Skeletal muscle cell (primary cell): ENCODE measurements at regions not wholly inside any gene's neighbourhood (a gene's known extent, or its start where the extent isn't known, plus 50 kb on each side); places are given as distances from the start of the nearest gene placed in this dataset.

Experiments
- DNase-seq: peaks from one replicate; pipeline ENCODE4 v3.0.0-alpha.2; 2010; ENCODE audit warnings: low read depth
- H3K4me3 ChIP-seq: 2 replicates; pipeline ENCODE4 v1.5.1; 2011; ENCODE audit warnings: low read depth, mild to moderate bottlenecking, control low read depth, low read length, moderate library complexity

DNA sequence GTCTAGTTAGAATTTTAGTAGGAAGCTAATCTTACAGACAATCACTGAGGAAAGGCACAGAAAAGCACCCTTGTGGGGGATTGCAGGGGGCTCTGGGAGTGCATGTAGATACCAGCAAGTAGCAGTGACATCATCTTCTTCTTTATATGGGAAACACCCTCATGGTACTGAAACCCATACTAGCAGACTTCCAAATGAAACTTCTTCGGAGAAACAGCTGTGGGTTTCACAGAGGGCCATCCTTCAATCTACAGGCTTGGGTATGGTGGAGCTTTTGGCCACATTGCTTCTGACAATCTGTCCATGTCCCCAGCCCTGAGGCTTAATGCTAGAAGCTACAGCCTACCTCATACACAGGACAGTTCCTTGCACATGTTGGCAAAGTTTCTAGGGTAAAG, 165.2 kb upstream of the NFIB start:
- no peak overlapping the region for H3K4me3 ChIP-seq
- no peak for DNase-seq

DNA sequence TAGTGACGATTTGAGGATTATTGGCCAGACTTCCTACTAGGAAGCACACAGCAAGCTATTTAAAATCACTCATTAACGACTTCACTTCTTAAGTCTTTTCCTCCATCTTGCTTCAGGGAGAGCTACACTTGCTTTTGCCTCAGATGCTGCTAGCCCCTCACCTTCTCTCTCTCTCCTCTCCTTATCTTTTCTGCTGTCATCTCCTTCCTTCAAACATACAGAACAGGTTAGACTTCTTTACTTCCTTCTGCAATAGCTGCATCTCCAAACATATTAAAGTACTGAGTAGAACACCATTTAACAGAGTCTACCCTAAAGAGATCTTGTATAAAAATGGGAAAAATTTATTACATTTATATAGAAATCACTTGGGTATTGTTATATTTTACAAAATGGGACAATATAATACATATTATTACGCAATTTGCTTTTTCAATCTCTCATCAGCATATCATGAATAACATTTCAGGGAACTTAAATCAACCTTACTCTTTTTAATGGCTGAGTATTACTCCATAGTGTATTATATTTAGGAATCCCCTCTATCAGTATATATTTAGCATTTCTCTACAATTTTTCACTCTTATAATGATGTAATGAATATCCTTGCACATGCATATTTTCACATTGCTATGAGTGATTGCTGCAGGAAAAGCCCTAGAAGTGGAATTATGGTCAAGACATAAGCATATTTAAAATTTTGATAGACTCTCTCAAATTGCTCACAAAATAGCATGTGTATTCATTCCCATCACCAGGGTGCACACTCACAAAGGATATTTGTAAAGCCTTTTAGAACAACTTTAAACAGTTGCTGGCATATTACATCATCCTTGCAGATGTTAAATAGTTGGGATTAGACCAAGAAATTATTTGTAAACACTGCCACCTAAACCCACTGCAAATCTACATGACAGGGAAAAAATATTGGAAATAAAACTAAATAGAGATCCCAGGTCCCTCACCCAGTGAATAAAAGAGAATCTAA, 164.5 kb upstream of the NFIB start:
- DNase-seq: no peak
- H3K4me3 ChIP-seq: no peak overlapping the region

GRCh38 chr9:14471041-14471440, 157.1 kb upstream of the NFIB start:
- DNase-seq: no peak

GRCh38 chr9:14467675-14468374, 153.9 kb upstream of the NFIB start:
- no peak for DNase-seq
- no peak overlapping the region for H3K4me3 ChIP-seq

More at GRCh38 chr9:14471041-14471440, 157.1 kb upstream of the NFIB start:
- H3K4me3 ChIP-seq: no peak overlapping the region

- no peak overlapping the region for H3K4me3 ChIP-seq
- DNase-seq: no peak
Observed at GRCh38 chr9:14466828-14467227, 152.9 kb upstream of the NFIB start.

DNA sequence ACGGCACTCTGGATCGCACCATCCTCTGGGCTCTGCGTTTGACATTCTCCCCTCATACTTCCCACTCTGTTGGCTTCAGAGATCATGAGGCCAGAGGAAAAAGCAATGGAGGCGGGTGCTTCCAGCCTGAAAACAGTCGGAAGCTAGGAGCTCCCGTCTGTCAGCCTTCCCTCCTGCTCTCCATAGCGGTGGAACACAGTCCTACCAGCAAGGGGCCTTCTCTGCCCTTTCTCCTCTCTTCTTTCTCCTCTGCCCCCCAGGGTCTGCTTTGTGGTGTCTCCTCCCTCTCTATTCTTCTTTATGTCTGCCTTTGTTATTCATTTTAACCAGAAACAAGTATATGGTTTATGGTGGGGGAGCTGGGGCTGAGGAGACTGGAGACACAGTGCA, 152.5 kb upstream of the NFIB start:
- no peak overlapping the region for H3K4me3 ChIP-seq
- no peak for DNase-seq

DNA sequence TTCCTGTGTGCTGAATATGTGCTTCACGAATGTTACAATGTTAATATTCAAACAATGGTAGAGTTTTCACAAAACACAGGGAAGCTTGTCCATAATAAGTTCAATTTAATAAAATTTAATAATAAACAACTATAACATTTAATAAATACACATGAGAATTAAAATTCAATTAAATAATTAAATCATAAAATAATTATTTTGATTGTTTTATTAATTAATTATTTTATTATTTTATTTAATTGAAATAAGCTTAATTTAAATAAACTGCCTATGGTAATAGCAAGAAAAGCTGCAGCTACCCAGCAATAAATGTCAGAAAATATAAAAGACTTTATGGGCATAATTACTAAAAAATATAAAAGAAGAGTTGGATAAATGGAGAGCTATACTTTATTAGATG, 149.0 kb upstream of the NFIB start:
- no peak for DNase-seq

GRCh38 chr9:14455243-14455642, 141.3 kb upstream of the NFIB start:
- no peak overlapping the region for H3K4me3 ChIP-seq
- DNase-seq: no peak

More for the DNA sequence above, 149.0 kb upstream of the NFIB start:
- no peak overlapping the region for H3K4me3 ChIP-seq

- H3K4me3 ChIP-seq: no peak overlapping the region
- DNase-seq: no peak
Observed at GRCh38 chr9:14453286-14453685, 139.3 kb upstream of the NFIB start.

DNA sequence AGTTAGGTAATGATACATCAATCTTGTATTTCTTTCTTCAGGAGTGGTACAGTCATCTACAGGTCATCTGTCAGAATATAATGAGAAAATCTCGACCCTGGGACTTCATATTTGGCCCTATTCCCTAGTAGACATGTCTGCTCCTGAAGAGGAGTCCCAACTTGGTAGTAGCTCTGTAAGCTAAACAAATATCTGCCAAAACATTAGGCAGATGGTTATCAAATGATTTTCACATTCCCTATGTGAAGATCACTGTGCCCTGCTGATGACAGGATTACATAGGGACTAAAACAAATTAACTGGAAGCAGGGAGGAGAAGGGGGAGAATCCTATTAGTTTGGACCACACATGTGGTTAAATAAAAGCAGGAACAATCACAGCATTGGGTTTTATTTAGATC, 138.6 kb upstream of the NFIB start:
- no peak for DNase-seq
- H3K4me3 ChIP-seq: no peak overlapping the region

DNA sequence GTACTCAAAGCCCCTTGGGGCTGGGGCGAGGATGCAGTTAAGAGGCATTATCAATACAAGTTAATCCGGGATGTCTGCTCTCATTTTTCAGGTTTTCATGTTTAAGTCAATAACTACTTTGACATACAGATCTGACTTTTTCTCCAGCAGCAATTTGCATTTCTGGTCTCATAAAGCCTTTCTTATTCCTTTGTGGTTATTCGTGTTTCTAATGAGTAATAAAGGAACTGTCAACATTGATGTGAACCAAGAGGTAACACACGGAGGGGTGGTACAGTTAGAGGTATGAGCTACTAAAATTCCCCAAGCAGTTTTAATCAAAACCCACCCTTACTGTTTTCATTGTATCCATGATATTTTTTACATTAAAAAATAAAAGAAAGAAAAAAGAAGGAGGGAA, 138.0 kb upstream of the NFIB start:
- H3K4me3 ChIP-seq: no peak overlapping the region
- DNase-seq: no peak

DNA sequence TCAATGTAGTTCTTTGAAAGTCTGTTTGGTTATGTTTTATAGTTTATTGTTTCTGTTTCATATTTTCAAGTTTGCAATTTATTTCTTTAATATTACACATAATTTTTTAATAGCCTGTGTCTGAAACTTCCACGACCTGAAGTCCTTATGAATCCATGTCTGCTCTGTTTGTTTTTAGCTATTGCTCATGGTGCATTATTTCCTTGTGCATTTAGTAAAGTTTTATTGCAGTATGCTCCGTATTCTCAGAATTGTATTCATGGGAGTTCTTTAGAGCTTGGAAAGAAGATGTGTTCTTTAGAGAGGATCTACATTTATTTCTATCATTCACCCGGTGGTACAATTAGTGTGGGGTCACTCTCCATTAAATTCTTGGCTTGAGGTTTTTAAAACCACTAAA, 133.2 kb upstream of the NFIB start:
- H3K4me3 ChIP-seq: no peak overlapping the region
- DNase-seq: no peak

GRCh38 chr9:14445946-14446345, 132.0 kb upstream of the NFIB start:
- no peak overlapping the region for H3K4me3 ChIP-seq
- no peak for DNase-seq

DNA sequence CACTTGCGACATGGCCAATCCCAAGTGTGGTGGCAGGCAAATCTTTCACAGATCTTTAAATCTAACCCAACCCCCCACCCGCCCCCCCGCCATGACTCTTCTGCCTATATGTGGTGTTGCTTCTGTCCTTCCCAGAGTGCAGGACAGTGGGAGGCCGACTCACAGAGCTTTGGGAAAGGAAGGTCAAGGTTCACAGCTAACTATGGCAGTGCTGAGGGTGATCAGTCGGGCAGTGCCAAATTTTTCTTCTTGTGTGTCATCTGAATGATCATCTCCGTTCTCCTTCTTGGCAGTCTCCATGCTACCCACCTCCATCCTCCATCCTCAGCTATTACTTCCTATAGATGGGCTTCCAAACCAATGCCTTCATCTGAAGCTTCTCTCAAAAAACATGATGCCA, 129.0 kb upstream of the NFIB start:
- no peak overlapping the region for H3K4me3 ChIP-seq
- DNase-seq: no peak

DNA sequence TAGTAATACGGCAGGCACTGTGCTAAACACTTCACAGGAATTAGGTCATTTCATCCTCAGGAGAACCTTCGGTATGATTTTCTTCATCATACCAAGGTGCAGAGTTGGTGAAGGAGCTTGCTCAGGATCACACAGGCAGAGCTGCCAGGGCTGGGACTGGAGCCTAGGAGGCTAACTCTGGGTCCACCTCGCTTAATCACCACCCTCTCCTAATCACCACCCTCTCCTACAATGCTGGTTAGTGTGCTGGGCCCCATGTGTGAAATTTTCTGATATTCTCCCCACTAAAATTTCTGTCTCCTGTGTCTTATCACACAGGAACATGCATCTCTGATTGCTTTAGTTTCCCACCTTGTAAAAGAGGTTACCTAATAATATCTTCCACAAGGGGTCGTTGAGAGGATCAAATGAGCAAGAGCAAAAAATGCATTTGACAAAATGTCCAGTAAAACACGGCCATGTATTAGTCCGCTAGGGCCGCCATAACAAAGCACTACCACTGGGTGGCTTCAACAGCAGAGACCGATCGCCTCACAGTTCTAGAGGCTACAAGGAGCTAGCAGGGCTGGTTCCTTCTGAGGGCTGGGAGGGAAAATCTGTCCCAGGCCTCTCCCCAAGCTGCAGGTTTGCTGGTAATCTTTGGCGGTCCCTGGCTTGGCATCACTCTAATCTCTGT, 128.2 kb upstream of the NFIB start:
- no peak for DNase-seq
- no peak overlapping the region for H3K4me3 ChIP-seq

DNA sequence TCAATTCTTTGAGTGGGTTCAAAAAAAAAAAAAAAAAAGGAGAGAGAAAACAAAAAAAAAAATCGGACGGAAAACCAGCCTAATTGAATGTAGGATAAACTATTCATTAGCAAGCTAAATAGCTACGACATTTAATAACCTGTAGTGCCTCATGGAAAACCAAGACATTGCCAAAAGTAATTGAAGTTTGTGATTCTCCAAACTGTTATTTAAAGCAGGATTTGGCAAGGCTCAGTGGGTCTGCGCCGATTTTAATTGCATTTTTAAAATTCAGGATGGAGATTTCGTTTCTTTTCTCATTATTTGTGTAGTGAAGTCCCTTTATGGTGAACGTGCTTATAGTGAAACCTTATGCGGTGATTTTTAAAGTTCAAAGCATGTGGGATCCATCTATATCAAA, 127.2 kb upstream of the NFIB start:
- H3K4me3 ChIP-seq: no peak overlapping the region
- DNase-seq: no peak

DNA sequence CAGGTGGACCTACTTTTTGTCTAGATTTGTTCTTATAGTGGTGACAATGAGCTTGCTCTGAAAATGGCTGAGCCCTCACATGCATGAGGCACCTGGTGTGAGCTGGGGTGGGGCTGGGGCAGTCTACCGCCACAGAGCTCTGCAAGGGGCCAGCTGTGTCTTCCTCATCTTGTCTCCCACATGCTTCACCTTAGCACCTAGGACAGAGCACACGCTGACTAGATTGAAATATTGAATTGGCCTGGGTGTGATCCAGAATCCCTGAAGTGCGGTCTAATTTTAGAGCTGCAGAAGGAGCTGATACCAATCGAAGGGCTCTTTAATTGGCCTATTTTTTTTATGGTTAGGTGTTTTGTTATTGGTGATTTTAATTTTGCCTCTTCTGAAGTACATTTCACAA, 126.1 kb upstream of the NFIB start:
- no peak overlapping the region for H3K4me3 ChIP-seq
- no peak for DNase-seq

GRCh38 chr9:14439555-14439954, 125.6 kb upstream of the NFIB start:
- no peak for DNase-seq

DNA sequence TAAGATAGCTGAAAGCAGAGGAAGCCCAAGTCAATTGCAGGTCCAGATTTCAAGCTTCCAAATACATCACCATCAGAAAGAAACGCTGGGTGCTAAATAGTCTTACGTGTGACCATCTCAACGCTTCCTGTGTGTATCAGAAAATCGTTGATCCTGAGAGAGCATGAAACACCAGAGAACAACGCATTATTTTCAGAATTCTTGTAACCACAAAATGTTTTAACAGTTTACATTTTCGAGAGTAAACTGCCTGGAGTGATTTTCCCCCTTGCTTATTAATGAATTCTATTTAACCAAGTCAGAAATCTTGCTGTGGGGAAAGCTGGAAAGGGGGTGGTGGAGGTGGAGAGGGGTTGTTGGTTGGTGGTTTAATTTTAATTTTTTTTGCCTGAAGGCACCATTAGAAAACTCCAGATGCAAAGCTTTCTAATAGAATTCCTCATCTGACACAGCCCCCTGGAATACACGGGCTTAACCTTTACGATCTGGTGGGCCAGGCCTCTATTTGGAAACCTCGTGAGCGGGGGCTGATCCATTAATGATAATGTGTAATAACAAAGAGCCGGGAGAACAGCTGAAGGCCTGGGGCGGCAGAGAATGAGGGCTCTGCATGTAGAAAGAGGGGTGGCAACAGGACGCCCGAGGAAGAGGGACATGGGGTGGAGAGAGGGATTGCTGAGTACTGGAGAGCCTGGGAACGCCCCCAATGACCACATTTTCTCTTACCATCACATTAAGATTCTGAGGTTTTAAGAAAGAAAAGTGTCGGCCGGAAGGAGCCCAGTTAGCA, 124.5 kb upstream of the NFIB start:
- DNase-seq: no peak
- H3K4me3 ChIP-seq: no peak overlapping the region

More at GRCh38 chr9:14439555-14439954, 125.6 kb upstream of the NFIB start:
- H3K4me3 ChIP-seq: no peak overlapping the region
